ENCODE measurements at regions not wholly inside any gene's neighbourhood (a gene's known extent, or its start where the extent isn't known, plus 50 kb on each side); places are given as distances from the start of the nearest gene placed in this dataset.

- POLR2A ChIA-PET: no interaction called here
- H3K27ac Mint-ChIP-seq (ENCODE audit: unreplicated experiment): no peak overlapping the region
- CTCF ChIA-PET: no interaction called here
- no TSS peak for BruUV-seq (replicated peaks)
- H3K4me3 ChIP-seq (ENCODE audit: low read depth, low read length): no peak overlapping the region
- intact Hi-C loops (cut with micrococcal nuclease; ENCODE audit: unreplicated experiment): no loop called here
- no peaks in the 10 kb centered on the region for H3K9me3 Mint-ChIP-seq (ENCODE audit: unreplicated experiment)
- H3K4me3 Mint-ChIP-seq (ENCODE audit: unreplicated experiment): no peak overlapping the region
- TF ChIP-seq CTCF (IDR thresholded peaks at IDR 0.05; ENCODE audit: insufficient read depth in 1 of 2, low read depth in 1 of 2, low read length in 1 of 2, severe bottlenecking in 1 of 2, unreplicated experiment in 1 of 2): no peak
- no peaks in the 10 kb centered on the region for H3K4me1 Mint-ChIP-seq (ENCODE audit: low read depth, unreplicated experiment)
- H3K36me3 Mint-ChIP-seq (ENCODE audit: insufficient read depth, unreplicated experiment): no peaks in the 10 kb centered on the region
- DNase-seq: no peak
- peaks cover 3% of the 10 kb centered on the region for H3K27me3 Mint-ChIP-seq (ENCODE audit: insufficient read depth, unreplicated experiment)
- no peaks in the 10 kb centered on the region for H3K4me1 ChIP-seq
- no peaks in the 10 kb centered on the region for H3K36me3 ChIP-seq (ENCODE audit: control insufficient read depth, insufficient read depth, low read length)
- H3K27me3 ChIP-seq (replicated peaks; ENCODE audit: control insufficient read depth, insufficient read depth, low read length): no peaks in the 10 kb centered on the region
- H3K9me3 ChIP-seq: no peaks in the 10 kb centered on the region
Measured at GRCh38 chr7:124084024-124084423, 51.2 kb upstream of the TMEM229A start.

All from Caco-2 (cell line).